ENCODE measurements at regions not wholly inside any gene's neighbourhood (a gene's known extent, or its start where the extent isn't known, plus 50 kb on each side); places are given as distances from the start of the nearest gene placed in this dataset.

GRCh38 chr1:103170609-103171008, 62.3 kb upstream of the COL11A1 start:
- TF ChIP-seq CTCF (IDR thresholded peaks at IDR 0.05 in 4 of 5, conservative IDR thresholded peaks at IDR 0.05 in 1 of 5): no peak
- no peak for TF ChIP-seq POLR2A (IDR thresholded peaks at IDR 0.05)

Data from gastrocnemius medialis (tissue), 4 donors.